Neural cell (in vitro differentiated cells): ENCODE measurements at regions not wholly inside any gene's neighbourhood (a gene's known extent, or its start where the extent isn't known, plus 50 kb on each side); places are given as distances from the start of the nearest gene placed in this dataset.

Experiments used
- H2AFZ ChIP-seq: fragments of 200-600, 300-800 bp; sonication (generic), shearing (Covaris generic); 2 replicates; pipeline ENCODE4 v1.6.0; 2014; ENCODE audit warnings: low read depth, mild to moderate bottlenecking, antibody characterized with exemption, low read length, moderate library complexity
- H3F3A ChIP-seq: fragments of 200-600 bp; shearing (Covaris generic); 2 replicates; pipeline ENCODE4 v1.6.1; 2016; ENCODE audit warnings: mild to moderate bottlenecking, moderate library complexity, mixed read lengths, antibody characterized with exemption, low read length; ENCODE audit not compliant: insufficient read depth, poor library complexity, severe bottlenecking
- H3K27ac ChIP-seq: fragments of 200-600, 300-800 bp; sonication (generic), shearing (Covaris generic); 2 replicates; pipeline ENCODE4 v1.5.1; 2014; ENCODE audit warnings: mild to moderate bottlenecking, low read length, moderate library complexity
- H3K27me3 ChIP-seq: fragments of 300-800, 200-600 bp; sonication (generic), shearing (Covaris generic); 2 replicates; pipeline ENCODE4 v1.6.0; 2014; ENCODE audit warnings: mild to moderate bottlenecking, low read depth, low read length, moderate library complexity; ENCODE audit not compliant: insufficient read depth
- H3K36me3 ChIP-seq: fragments of 300-800, 200-600 bp; sonication (generic), shearing (Covaris generic); 2 replicates; pipeline ENCODE4 v1.5.1; 2014; ENCODE audit warnings: mild to moderate bottlenecking, antibody characterized with exemption, low read length, moderate library complexity; ENCODE audit not compliant: insufficient read depth
- H3K4me2 ChIP-seq: fragments of 300-800, 200-600 bp; sonication (generic), shearing (Covaris generic); 2 replicates; pipeline ENCODE4 v1.6.0; 2014; ENCODE audit warnings: mild to moderate bottlenecking, low read length
- H3K4me3 ChIP-seq: fragments of 300-800, 200-600 bp; sonication (generic), shearing (Covaris generic); 2 replicates; pipeline ENCODE4 v1.5.1; 2014; ENCODE audit warnings: mild to moderate bottlenecking, low read length, moderate library complexity
- H3K79me2 ChIP-seq: fragments of 200-600 bp; shearing (Covaris generic); replicated peaks from 2 replicates; pipeline ENCODE4 v1.6.0; 2014; ENCODE audit warnings: mild to moderate bottlenecking, low read length, moderate library complexity; ENCODE audit not compliant: insufficient read depth
- H3K9ac ChIP-seq: fragments of 300-800, 200-600 bp; sonication (generic), shearing (Covaris generic); 2 replicates; pipeline ENCODE4 v1.6.1; 2016; ENCODE audit warnings: mild to moderate bottlenecking, low read length, mixed read lengths
- H3K9me2 ChIP-seq: fragments of 200-600 bp; shearing (Covaris generic); 2 replicates; pipeline ENCODE4 v1.6.1; 2016; ENCODE audit warnings: mild to moderate bottlenecking, low read length, mixed read lengths; ENCODE audit not compliant: insufficient read depth
- H3K9me3 ChIP-seq: fragments of 200-600, 300-800 bp; sonication (generic), shearing (Covaris generic); 2 replicates; pipeline ENCODE4 v1.6.1; 2016; ENCODE audit warnings: mild to moderate bottlenecking, mixed run types, low read length, moderate library complexity, mixed read lengths
- H4K20me1 ChIP-seq: fragments of 200-600 bp; shearing (Covaris generic); 2 replicates; pipeline ENCODE4 v1.6.1; 2016; ENCODE audit warnings: mild to moderate bottlenecking, mixed run types; ENCODE audit not compliant: insufficient read depth
- EP300 ChIP-seq: fragments of 450-650 bp; conservative IDR thresholded peaks from 2 replicates; pipeline ENCODE4 v1.6.1; 2014; ENCODE audit warnings: antibody characterized with exemption, mild to moderate bottlenecking, moderate library complexity; ENCODE audit not compliant: poor library complexity, severe bottlenecking
- EZH2 ChIP-seq: fragments of 200-600, 300-800 bp; shearing (Covaris generic), sonication (generic); IDR thresholded peaks from 2 replicates; pipeline ENCODE4 v1.6.1; 2014; ENCODE audit warnings: antibody characterized with exemption, low read length, borderline replicate concordance, mild to moderate bottlenecking; ENCODE audit not compliant: insufficient read depth, poor library complexity, severe bottlenecking
- MXI1 ChIP-seq: fragments of 450-650 bp; conservative IDR thresholded peaks from 2 replicates; pipeline ENCODE4 v1.6.1; 2014; ENCODE audit warnings: antibody characterized with exemption, mild to moderate bottlenecking; ENCODE audit not compliant: poor library complexity, severe bottlenecking
- POLR2AphosphoS5 ChIP-seq: IDR thresholded peaks from 2 replicates; pipeline ENCODE4 v1.6.1; 2012
- RAD21 ChIP-seq: fragments of 450-650 bp; conservative IDR thresholded peaks from 2 replicates; pipeline ENCODE4 v1.6.1; 2014; ENCODE audit warnings: antibody characterized with exemption, mild to moderate bottlenecking, moderate library complexity
- SMC3 ChIP-seq: fragments of 450-650 bp; conservative IDR thresholded peaks from 2 replicates; pipeline ENCODE4 v1.6.1; 2014; ENCODE audit warnings: antibody characterized with exemption, mild to moderate bottlenecking, moderate library complexity; ENCODE audit not compliant: poor library complexity
- TAF1 ChIP-seq: IDR thresholded peaks from 2 replicates; pipeline ENCODE4 v1.6.1; 2012; ENCODE audit warnings: low read depth
- TF ChIP-seq, protein P1 (sequence below): fragments of 450-650 bp; IDR thresholded peaks from 2 replicates; pipeline ENCODE4 v1.5.1; 2014; ENCODE audit warnings: antibody characterized with exemption, mild to moderate bottlenecking, moderate library complexity; ENCODE audit not compliant: poor library complexity, severe bottlenecking
- TF ChIP-seq, protein P2 (sequence below): IDR thresholded peaks from 2 replicates; pipeline ENCODE4 v1.6.1; 2012; ENCODE audit warnings: borderline replicate concordance

GRCh38 chr12:92582475-92582874 is 120.3 kb upstream of the PLEKHG7 start:
- no peak overlapping the region for H3K27ac ChIP-seq
- no peak overlapping the region for H3K4me3 ChIP-seq
- no peaks in the 10 kb centered on the region for H3F3A ChIP-seq
- H3K4me2 ChIP-seq, result no peak overlapping the region
- H4K20me1 ChIP-seq, result no peaks in the 10 kb centered on the region
- H3K79me2 ChIP-seq, result no peaks in the 10 kb centered on the region
- no peaks in the 10 kb centered on the region for H3K9me3 ChIP-seq
- TF ChIP-seq SMC3 (no peak), RAD21 (no peak), MXI1 (no peak), EZH2 (no peak), EP300 (no peak), POLR2AphosphoS5 (no peak), TAF1 (no peak)
- TF ChIP-seq, protein P1, sequence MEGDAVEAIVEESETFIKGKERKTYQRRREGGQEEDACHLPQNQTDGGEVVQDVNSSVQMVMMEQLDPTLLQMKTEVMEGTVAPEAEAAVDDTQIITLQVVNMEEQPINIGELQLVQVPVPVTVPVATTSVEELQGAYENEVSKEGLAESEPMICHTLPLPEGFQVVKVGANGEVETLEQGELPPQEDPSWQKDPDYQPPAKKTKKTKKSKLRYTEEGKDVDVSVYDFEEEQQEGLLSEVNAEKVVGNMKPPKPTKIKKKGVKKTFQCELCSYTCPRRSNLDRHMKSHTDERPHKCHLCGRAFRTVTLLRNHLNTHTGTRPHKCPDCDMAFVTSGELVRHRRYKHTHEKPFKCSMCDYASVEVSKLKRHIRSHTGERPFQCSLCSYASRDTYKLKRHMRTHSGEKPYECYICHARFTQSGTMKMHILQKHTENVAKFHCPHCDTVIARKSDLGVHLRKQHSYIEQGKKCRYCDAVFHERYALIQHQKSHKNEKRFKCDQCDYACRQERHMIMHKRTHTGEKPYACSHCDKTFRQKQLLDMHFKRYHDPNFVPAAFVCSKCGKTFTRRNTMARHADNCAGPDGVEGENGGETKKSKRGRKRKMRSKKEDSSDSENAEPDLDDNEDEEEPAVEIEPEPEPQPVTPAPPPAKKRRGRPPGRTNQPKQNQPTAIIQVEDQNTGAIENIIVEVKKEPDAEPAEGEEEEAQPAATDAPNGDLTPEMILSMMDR, result no peak
- TF ChIP-seq, protein P2, sequence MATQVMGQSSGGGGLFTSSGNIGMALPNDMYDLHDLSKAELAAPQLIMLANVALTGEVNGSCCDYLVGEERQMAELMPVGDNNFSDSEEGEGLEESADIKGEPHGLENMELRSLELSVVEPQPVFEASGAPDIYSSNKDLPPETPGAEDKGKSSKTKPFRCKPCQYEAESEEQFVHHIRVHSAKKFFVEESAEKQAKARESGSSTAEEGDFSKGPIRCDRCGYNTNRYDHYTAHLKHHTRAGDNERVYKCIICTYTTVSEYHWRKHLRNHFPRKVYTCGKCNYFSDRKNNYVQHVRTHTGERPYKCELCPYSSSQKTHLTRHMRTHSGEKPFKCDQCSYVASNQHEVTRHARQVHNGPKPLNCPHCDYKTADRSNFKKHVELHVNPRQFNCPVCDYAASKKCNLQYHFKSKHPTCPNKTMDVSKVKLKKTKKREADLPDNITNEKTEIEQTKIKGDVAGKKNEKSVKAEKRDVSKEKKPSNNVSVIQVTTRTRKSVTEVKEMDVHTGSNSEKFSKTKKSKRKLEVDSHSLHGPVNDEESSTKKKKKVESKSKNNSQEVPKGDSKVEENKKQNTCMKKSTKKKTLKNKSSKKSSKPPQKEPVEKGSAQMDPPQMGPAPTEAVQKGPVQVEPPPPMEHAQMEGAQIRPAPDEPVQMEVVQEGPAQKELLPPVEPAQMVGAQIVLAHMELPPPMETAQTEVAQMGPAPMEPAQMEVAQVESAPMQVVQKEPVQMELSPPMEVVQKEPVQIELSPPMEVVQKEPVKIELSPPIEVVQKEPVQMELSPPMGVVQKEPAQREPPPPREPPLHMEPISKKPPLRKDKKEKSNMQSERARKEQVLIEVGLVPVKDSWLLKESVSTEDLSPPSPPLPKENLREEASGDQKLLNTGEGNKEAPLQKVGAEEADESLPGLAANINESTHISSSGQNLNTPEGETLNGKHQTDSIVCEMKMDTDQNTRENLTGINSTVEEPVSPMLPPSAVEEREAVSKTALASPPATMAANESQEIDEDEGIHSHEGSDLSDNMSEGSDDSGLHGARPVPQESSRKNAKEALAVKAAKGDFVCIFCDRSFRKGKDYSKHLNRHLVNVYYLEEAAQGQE, result no peak
- no peaks in the 10 kb centered on the region for H3K27me3 ChIP-seq
- no peaks in the 10 kb centered on the region for H3K36me3 ChIP-seq
- H2AFZ ChIP-seq, result no peak overlapping the region
- no peaks in the 10 kb centered on the region for H3K9me2 ChIP-seq
- no peak overlapping the region for H3K9ac ChIP-seq

- Histone ChIP-seq H3K4me2 (no peak overlapping the region), H3K36me3 (no peaks in the 10 kb centered on the region), H3K79me2 (no peaks in the 10 kb centered on the region), H3K9me3 (no peaks in the 10 kb centered on the region), H3F3A (no peaks in the 10 kb centered on the region), H4K20me1 (no peaks in the 10 kb centered on the region), H3K9ac (no peak overlapping the region), H2AFZ (no peak overlapping the region), H3K27me3 (no peaks in the 10 kb centered on the region), H3K4me3 (no peak overlapping the region), H3K27ac (no peak overlapping the region), H3K9me2 (no peaks in the 10 kb centered on the region)
- no peak for TF ChIP-seq RAD21
- no peak for TF ChIP-seq MXI1
- TF ChIP-seq, protein P2, result no peak
- TF ChIP-seq TAF1, result no peak
- no peak for TF ChIP-seq POLR2AphosphoS5
- TF ChIP-seq EP300, result no peak
- TF ChIP-seq, protein P1, result no peak
- no peak for TF ChIP-seq EZH2
- TF ChIP-seq SMC3, result no peak
Observed at GRCh38 chr12:92581604-92582003, 121.2 kb upstream of the PLEKHG7 start.
